GM13977 (cell line): ENCODE measurements at regions not wholly inside any gene's neighbourhood (a gene's known extent, or its start where the extent isn't known, plus 50 kb on each side); places are given as distances from the start of the nearest gene placed in this dataset.

Source experiments
- DNase-seq: peaks from one replicate; pipeline ENCODE4 v3.0.0; 2012; ENCODE audit warnings: low spot score
- CTCF ChIP-seq: IDR thresholded peaks from 2 replicates; pipeline ENCODE4 v1.5.1; 2012; ENCODE audit warnings: mild to moderate bottlenecking, control low read depth; ENCODE audit not compliant: insufficient read depth; ENCODE audit errors: extremely low read depth, missing control alignments
- in situ Hi-C: fragments of 300-500 bp; cut with MboI; formaldehyde crosslinking; loops from one replicate; pipeline ENCODE4 v1.12.0; 2022; ENCODE audit warnings: low sequenced_read_pairs, low pct_unique_long_range_greater_than_20kb, mixed read lengths, inconsistent platforms; ENCODE audit not compliant: unreplicated experiment

- in situ Hi-C loops: no loop called here
- DNase-seq: no peak
- no peak for TF ChIP-seq CTCF
These were observed 255.7 kb downstream of the ENC1 start for GRCh38 chr5:74384851-74385250.

- in situ Hi-C loops: no loop called here
- no peak for TF ChIP-seq CTCF
- no peak for DNase-seq
These were observed 257.4 kb downstream of the ENC1 start for GRCh38 chr5:74382987-74383593.

GRCh38 chr5:74382123-74382855 lies 258.2 kb downstream of the ENC1 start:
- TF ChIP-seq CTCF: no peak
- no peak for DNase-seq
- in situ Hi-C loops: no loop called here

GRCh38 chr5:74380193-74380592 lies 260.3 kb downstream of the ENC1 start:
- TF ChIP-seq CTCF: no peak
- no peak for DNase-seq
- in situ Hi-C loops: no loop called here

- in situ Hi-C loops: no loop called here
- no peak for TF ChIP-seq CTCF
These were observed 262.1 kb downstream of the ENC1 start for GRCh38 chr5:74378464-74378863.

GRCh38 chr5:74376187-74376586 lies 264.3 kb downstream of the ENC1 start:
- no peak for DNase-seq
- TF ChIP-seq CTCF: no peak
- in situ Hi-C loops: no loop called here

More at GRCh38 chr5:74378464-74378863, 262.1 kb downstream of the ENC1 start:
- DNase-seq: no peak
